ENCODE measurements at regions not wholly inside any gene's neighbourhood (a gene's known extent, or its start where the extent isn't known, plus 50 kb on each side); places are given as distances from the start of the nearest gene placed in this dataset.
A peak's percentile ranks its signal among the peaks of the same experiment; 100 is the strongest.
"Not testable (repeated sequence)": the region's sequence is repeated elsewhere in the genome, so short reads cannot be mapped to it uniquely, and the experiment has no call there.

DNA sequence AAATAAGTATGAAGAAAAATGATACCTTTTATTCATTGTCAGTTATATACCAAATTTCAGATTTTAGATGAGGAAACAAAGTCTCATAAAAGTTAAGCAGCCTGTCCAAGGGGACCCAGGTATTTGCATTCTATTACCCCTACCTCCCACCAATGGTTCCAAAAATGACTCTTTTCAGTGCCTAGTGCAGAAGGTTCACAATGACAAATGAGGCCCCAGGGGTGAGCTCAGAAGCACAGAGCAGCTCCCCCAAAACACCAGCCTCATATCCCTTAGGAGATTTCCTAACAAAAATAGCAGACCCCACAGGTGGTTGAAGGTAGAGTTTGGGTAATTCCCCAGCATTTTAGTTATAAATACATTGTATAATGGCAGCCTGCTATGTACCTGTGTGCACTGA lies 168.6 kb downstream of the REEP3 start:
- Histone ChIP-seq H3K27me3 (ENCODE audit: control insufficient read depth, insufficient read depth, low read length) (no peaks in the 10 kb centered on the region), H3K27ac (ENCODE audit: insufficient read depth, low read length, poor library complexity, severe bottlenecking) (no peak overlapping the region), H3K4me1 (ENCODE audit: control insufficient read depth, insufficient read depth, low read length, poor library complexity, severe bottlenecking) (no peaks in the 10 kb centered on the region), H3K9me3 (ENCODE audit: control insufficient read depth in 2 of 2, low read length in 2 of 2) (no peaks in the 10 kb centered on the region), H3K4me3 (ENCODE audit: low read depth, low read length) (no peak overlapping the region), H3K36me3 (ENCODE audit: control insufficient read depth, insufficient read depth, low read length) (no peaks in the 10 kb centered on the region)
- Mint-ChIP-seq H3K36me3 (peaks cover 5% of the 10 kb centered on the region), H3K4me1 (peaks cover 0 to 3% (median 0%) of the 10 kb centered on the region in 4 donors), H3K27me3 (no peaks in the 10 kb centered on the region), H3K4me3 (no peak overlapping the region), H3K27ac (no peak overlapping the region), H3K9me3 (peaks cover 0 to 5% (median 1%) of the 10 kb centered on the region in 7 donors)
- DNase-seq (no peak), ATAC-seq (ENCODE audit: low read depth in 2 of 2) (no peak)

DNA sequence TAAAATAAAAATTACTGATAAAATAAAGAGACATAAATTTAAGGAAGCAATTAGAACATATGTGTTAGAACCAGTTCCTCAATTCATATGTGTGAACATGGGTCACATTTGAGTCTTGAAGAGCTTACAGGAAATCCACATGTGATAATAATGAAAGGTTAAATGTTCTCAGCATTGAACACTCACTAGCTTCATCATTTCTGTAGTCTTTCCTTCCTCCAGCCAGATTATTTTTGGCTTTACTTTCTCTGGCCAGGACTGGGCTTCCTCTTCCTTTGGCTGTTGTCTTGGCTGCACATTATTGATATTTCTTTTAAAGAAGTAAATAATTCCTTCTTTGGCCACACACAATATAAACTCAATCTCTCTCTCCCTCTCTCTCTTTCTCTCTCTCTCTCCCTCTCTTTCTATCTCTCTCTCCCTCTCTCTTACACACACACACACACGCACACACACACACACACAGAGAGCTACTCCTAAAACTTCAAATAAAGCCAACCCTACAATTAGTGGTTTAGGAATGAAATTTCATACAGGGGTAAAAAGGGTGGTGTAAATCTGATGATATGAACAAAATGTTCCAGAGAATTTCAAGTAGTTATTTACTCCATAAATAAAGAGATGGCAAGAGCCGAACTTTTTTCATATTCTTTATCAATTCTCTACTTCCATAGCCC lies 171.2 kb downstream of the REEP3 start:
- Mint-ChIP-seq H3K9me3 (peaks cover 0 to 6% (median 1%) of the 10 kb centered on the region in 7 donors), H3K27ac (no peak overlapping the region), H3K4me3 (no peak overlapping the region), H3K36me3 (peaks cover 6% of the 10 kb centered on the region), H3K4me1 (peaks cover 0 to 3% (median 0%) of the 10 kb centered on the region in 4 donors), H3K27me3 (no peaks in the 10 kb centered on the region)
- Histone ChIP-seq H3K36me3 (ENCODE audit: control insufficient read depth, insufficient read depth, low read length) (no peaks in the 10 kb centered on the region), H3K4me1 (ENCODE audit: control insufficient read depth, insufficient read depth, low read length, poor library complexity, severe bottlenecking) (no peaks in the 10 kb centered on the region), H3K27ac (ENCODE audit: insufficient read depth, low read length, poor library complexity, severe bottlenecking) (no peak overlapping the region), H3K4me3 (ENCODE audit: low read depth, low read length) (no peak overlapping the region), H3K9me3 (ENCODE audit: control insufficient read depth in 2 of 2, low read length in 2 of 2) (no peaks in the 10 kb centered on the region), H3K27me3 (ENCODE audit: control insufficient read depth, insufficient read depth, low read length) (no peaks in the 10 kb centered on the region)
- ATAC-seq (ENCODE audit: low read depth in 2 of 2) (no peak), DNase-seq (no peak)

DNA sequence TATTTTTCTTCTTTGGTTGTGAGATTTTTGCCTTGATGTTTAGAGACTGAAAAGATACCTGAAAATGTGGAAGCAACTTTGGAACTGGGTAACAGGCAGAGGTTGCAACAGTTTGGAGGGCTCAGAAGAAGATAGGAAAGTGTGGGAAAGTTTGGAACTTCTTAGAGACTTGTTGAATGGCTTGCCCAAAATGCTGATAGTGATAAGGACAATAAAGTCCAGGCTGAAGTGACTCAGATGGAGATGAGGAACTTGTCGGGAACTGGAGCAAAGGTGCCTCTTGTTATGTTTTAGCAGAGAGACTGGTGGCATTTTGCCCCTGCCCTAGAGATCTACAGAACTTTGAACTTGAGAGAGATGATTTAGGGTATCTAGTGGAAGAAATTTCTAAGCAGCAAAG lies 171.8 kb downstream of the REEP3 start:
- not testable (repeated sequence) for H3K27me3 Mint-ChIP-seq; H3K9me3 Mint-ChIP-seq; H3K4me3 ChIP-seq (ENCODE audit: low read depth, low read length); H3K9me3 ChIP-seq (ENCODE audit: control insufficient read depth in 2 of 2, low read length in 2 of 2); H3K27me3 ChIP-seq (ENCODE audit: control insufficient read depth, insufficient read depth, low read length); ATAC-seq (ENCODE audit: low read depth in 2 of 2); H3K36me3 ChIP-seq (ENCODE audit: control insufficient read depth, insufficient read depth, low read length); H3K4me3 Mint-ChIP-seq; DNase-seq; H3K4me1 ChIP-seq (ENCODE audit: control insufficient read depth, insufficient read depth, low read length, poor library complexity, severe bottlenecking); H3K4me1 Mint-ChIP-seq; H3K36me3 Mint-ChIP-seq; H3K27ac Mint-ChIP-seq; H3K27ac ChIP-seq (ENCODE audit: insufficient read depth, low read length, poor library complexity, severe bottlenecking)

DNA sequence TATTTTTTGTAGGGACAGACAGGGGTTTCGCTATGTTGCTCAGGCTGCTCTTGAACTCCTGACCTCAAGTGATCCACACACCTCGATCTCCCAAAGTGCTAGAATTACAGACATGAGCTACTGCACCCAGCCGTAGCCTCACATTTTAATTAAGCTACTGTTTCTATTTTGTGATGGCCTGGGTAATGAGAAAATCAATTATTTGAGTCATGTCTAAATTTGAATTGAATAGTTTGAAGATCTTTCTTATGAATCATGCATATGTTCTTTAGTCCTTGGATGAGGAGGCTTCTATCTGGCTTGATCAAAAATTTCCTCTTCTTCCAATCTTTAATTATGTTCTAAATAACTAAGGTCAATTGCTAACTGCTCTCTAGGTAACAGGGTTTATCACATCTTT lies 175.0 kb downstream of the REEP3 start:
- no peak overlapping the region for H3K27ac ChIP-seq (ENCODE audit: insufficient read depth, low read length, poor library complexity, severe bottlenecking)
- peaks cover 0 to 6% (median 1%) of the 10 kb centered on the region in 7 donors for H3K9me3 Mint-ChIP-seq
- no peaks in the 10 kb centered on the region for H3K4me1 ChIP-seq (ENCODE audit: control insufficient read depth, insufficient read depth, low read length, poor library complexity, severe bottlenecking)
- no peak overlapping the region for H3K27ac Mint-ChIP-seq
- H3K4me3 ChIP-seq (ENCODE audit: low read depth, low read length), result no peak overlapping the region
- H3K36me3 ChIP-seq (ENCODE audit: control insufficient read depth, insufficient read depth, low read length), result no peaks in the 10 kb centered on the region
- peaks cover 0 to 3% (median 0%) of the 10 kb centered on the region in 4 donors for H3K4me1 Mint-ChIP-seq
- peaks cover 6% of the 10 kb centered on the region for H3K36me3 Mint-ChIP-seq
- H3K9me3 ChIP-seq (ENCODE audit: control insufficient read depth in 2 of 2, low read length in 2 of 2), result no peaks in the 10 kb centered on the region
- no peaks in the 10 kb centered on the region for H3K27me3 Mint-ChIP-seq
- no peak overlapping the region for H3K4me3 Mint-ChIP-seq
- DNase-seq, result no peak
- no peak for ATAC-seq (ENCODE audit: low read depth in 2 of 2)
- no peaks in the 10 kb centered on the region for H3K27me3 ChIP-seq (ENCODE audit: control insufficient read depth, insufficient read depth, low read length)

DNA sequence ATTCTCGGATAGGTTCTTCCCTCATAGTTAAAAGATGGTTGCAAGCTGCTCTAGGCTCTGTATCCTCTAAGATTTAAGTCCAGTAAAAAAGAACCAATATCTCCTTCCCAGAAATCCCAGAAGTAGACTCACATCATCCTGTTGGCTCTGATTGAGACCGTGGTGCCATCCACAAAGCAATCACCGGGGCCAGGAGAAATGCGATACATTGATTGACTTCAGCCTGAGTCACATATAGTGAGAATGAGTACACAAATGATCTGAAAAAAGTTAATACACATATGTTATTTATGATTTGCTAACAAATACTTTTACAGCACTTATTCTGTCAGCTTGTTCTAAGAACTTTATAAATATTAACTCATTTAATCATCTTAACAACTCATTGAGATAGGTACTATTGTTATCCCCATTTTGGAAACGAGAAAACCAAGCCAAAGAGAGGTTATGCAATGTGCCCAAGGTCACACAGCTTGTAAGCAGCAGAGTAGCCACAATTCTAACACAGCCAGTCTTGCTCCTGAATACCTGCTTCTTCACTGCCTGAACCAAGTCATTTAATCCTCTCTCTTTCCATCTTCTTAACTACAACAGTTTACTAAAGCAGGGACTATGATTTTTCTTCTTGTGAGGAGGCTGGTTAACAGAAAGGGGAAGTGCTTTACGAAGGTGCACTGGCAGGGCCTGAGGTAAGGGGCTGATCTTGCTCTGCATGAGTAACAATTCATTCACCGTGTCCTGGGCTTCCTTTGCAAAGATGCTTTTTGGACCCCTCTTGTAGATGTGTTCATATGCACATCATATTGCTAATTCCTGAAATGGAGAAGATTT lies 177.0 kb downstream of the REEP3 start:
- ATAC-seq (ENCODE audit: low read depth in 2 of 2) (no peak), DNase-seq (no peak)
- Mint-ChIP-seq H3K9me3 (peaks cover 0 to 6% (median 0%) of the 10 kb centered on the region in 7 donors), H3K27ac (peak overlapping the region in 1 of 3 donors; percentile 24), H3K36me3 (peaks cover 6% of the 10 kb centered on the region), H3K27me3 (no peaks in the 10 kb centered on the region), H3K4me1 (peaks cover 0 to 3% (median 0%) of the 10 kb centered on the region in 4 donors), H3K4me3 (no peak overlapping the region)
- H3K9me3 ChIP-seq (ENCODE audit: control insufficient read depth in 2 of 2, low read length in 2 of 2), result no peaks in the 10 kb centered on the region
- no peaks in the 10 kb centered on the region for H3K36me3 ChIP-seq (ENCODE audit: control insufficient read depth, insufficient read depth, low read length)
- H3K27ac ChIP-seq (ENCODE audit: insufficient read depth, low read length, poor library complexity, severe bottlenecking), result no peak overlapping the region
- H3K4me1 ChIP-seq (ENCODE audit: control insufficient read depth, insufficient read depth, low read length, poor library complexity, severe bottlenecking), result no peaks in the 10 kb centered on the region
- H3K27me3 ChIP-seq (ENCODE audit: control insufficient read depth, insufficient read depth, low read length), result no peaks in the 10 kb centered on the region
- no peak overlapping the region for H3K4me3 ChIP-seq (ENCODE audit: low read depth, low read length)

DNA sequence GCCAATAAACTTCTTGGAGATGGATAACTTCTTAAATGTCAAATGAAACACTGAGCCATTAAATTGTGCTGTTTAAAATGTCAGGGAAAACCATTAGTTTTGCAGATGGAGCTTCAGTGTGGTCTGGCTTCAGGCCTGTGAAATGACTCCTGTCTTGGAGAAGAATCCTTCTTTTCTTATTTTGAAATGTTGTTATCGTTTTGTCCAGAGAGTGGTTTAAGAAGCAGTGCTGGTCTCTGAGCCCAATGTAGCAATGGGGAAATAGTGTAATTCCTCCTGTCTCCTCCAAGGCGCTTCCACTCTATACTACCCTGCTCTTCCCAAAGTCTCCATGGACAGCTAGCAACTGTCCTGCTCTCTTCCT lies 177.6 kb downstream of the REEP3 start:
- ATAC-seq (ENCODE audit: low read depth in 2 of 2) (no peak), DNase-seq (no peak)
- Histone ChIP-seq H3K36me3 (ENCODE audit: control insufficient read depth, insufficient read depth, low read length) (no peaks in the 10 kb centered on the region), H3K4me3 (ENCODE audit: low read depth, low read length) (no peak overlapping the region), H3K4me1 (ENCODE audit: control insufficient read depth, insufficient read depth, low read length, poor library complexity, severe bottlenecking) (no peaks in the 10 kb centered on the region), H3K9me3 (ENCODE audit: control insufficient read depth in 2 of 2, low read length in 2 of 2) (no peaks in the 10 kb centered on the region), H3K27me3 (ENCODE audit: control insufficient read depth, insufficient read depth, low read length) (no peaks in the 10 kb centered on the region), H3K27ac (ENCODE audit: insufficient read depth, low read length, poor library complexity, severe bottlenecking) (no peak overlapping the region)
- Mint-ChIP-seq H3K9me3 (peaks cover 0 to 6% (median 0%) of the 10 kb centered on the region in 7 donors), H3K4me3 (no peak overlapping the region), H3K36me3 (peaks cover 6% of the 10 kb centered on the region), H3K27ac (peak overlapping the region in 1 of 3 donors; percentile 24), H3K4me1 (peaks cover 0 to 3% (median 0%) of the 10 kb centered on the region in 4 donors), H3K27me3 (no peaks in the 10 kb centered on the region)

DNA sequence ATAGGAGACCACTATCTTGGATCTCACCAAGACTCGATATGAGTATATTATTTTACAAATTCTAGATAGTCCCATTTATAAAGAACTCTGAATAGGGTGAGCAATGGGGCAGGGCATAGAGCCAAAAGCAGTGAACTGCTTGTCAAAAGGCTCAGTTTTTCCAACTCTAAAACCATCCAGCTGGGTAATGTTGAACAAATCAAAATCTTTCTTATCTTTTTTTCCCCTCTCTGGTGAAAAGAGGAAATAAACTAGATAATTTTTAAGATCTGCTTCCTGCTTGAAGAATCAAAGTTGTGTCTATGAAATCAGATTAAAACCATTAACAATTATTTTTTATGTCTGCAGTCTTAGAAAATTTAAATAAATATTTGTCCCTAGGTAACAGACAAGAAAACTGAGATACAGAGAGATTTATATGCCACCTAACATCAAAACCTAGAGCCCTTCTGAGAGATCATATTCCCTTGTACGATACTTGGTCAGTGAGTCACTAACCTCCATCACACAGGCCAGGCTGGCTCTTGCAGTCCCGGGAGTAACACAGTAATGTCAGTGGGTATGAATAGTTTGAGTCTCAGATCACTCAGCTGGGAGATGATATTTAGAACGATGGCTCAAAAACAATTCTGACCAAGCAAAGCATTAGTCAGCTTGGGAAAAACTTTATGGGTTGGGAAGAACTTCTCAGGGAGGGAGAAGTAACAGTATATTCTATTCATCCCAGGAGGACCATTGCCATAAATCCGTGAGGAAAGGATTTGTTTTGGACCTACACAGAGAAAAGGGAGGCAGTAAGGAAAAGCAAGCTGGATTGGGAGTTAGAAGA lies 178.8 kb downstream of the REEP3 start:
- no peaks in the 10 kb centered on the region for H3K4me1 ChIP-seq (ENCODE audit: control insufficient read depth, insufficient read depth, low read length, poor library complexity, severe bottlenecking)
- H3K27ac ChIP-seq (ENCODE audit: insufficient read depth, low read length, poor library complexity, severe bottlenecking), result no peak overlapping the region
- Mint-ChIP-seq H3K36me3 (no peaks in the 10 kb centered on the region), H3K27me3 (no peaks in the 10 kb centered on the region), H3K9me3 (no peaks in the 10 kb centered on the region), H3K4me3 (no peak overlapping the region), H3K4me1 (peaks cover 0 to 5% (median 0%) of the 10 kb centered on the region in 4 donors), H3K27ac (no peak overlapping the region)
- DNase-seq (no peak), ATAC-seq (ENCODE audit: low read depth in 2 of 2) (no peak)
- H3K9me3 ChIP-seq (ENCODE audit: control insufficient read depth in 2 of 2, low read length in 2 of 2), result no peaks in the 10 kb centered on the region
- no peaks in the 10 kb centered on the region for H3K36me3 ChIP-seq (ENCODE audit: control insufficient read depth, insufficient read depth, low read length)
- H3K27me3 ChIP-seq (ENCODE audit: control insufficient read depth, insufficient read depth, low read length), result no peaks in the 10 kb centered on the region
- H3K4me3 ChIP-seq (ENCODE audit: low read depth, low read length), result no peak overlapping the region
